Osteoblast (primary cell): ENCODE measurements at regions not wholly inside any gene's neighbourhood (a gene's known extent, or its start where the extent isn't known, plus 50 kb on each side); places are given as distances from the start of the nearest gene placed in this dataset.

Experiments
- DNase-seq: peaks from one replicate; pipeline ENCODE4 v3.0.0; 2011; ENCODE audit warnings: low spot score, mixed read lengths; ENCODE audit not compliant: insufficient read length; ENCODE audit errors: missing footprints
- H2AFZ ChIP-seq: 2 replicates; pipeline ENCODE4 v1.6.0; 2011; ENCODE audit warnings: mild to moderate bottlenecking, low read length
- H3K27ac ChIP-seq: 2 replicates; pipeline ENCODE4 v1.5.1; 2011; ENCODE audit warnings: mild to moderate bottlenecking, low read depth, low read length, moderate library complexity
- H3K27me3 ChIP-seq: 2 replicates; pipeline ENCODE4 v1.6.0; 2012; ENCODE audit warnings: mild to moderate bottlenecking, control low read depth, inconsistent platforms, low read length, moderate library complexity; ENCODE audit not compliant: insufficient read depth
- H3K36me3 ChIP-seq: 2 replicates; pipeline ENCODE4 v1.5.1; 2011; ENCODE audit warnings: mild to moderate bottlenecking, low read length, control low read depth, moderate library complexity; ENCODE audit not compliant: insufficient read depth
- H3K4me1 ChIP-seq: 2 replicates; pipeline ENCODE4 v1.5.1; 2011; ENCODE audit warnings: mild to moderate bottlenecking, low read length, control low read depth, moderate library complexity; ENCODE audit not compliant: insufficient read depth
- H3K4me2 ChIP-seq: 2 replicates; pipeline ENCODE4 v1.6.0; 2011; ENCODE audit warnings: mild to moderate bottlenecking, low read length; ENCODE audit not compliant: insufficient read depth
- H3K4me3 ChIP-seq: fragments of 200-600 bp; sonication (generic); 3 replicates; pipeline ENCODE4 v1.5.1; 2012; ENCODE audit warnings: mild to moderate bottlenecking, low read length, inconsistent platforms; ENCODE audit not compliant: insufficient read depth
- H3K79me2 ChIP-seq: 2 replicates; pipeline ENCODE4 v1.6.0; 2012; ENCODE audit warnings: mild to moderate bottlenecking, low read length, control low read depth, inconsistent platforms; ENCODE audit not compliant: insufficient read depth
- H3K9me3 ChIP-seq: 2 replicates; pipeline ENCODE4 v1.5.1; 2011; ENCODE audit warnings: low read depth, low read length, control low read depth
- H4K20me1 ChIP-seq: 2 replicates; pipeline ENCODE4 v1.6.0; 2012; ENCODE audit warnings: mild to moderate bottlenecking, low read length, control low read depth; ENCODE audit not compliant: insufficient read depth
- CTCF ChIP-seq: IDR thresholded peaks from 2 replicates; pipeline ENCODE4 v1.5.1; 2011; ENCODE audit warnings: mild to moderate bottlenecking, low read depth, low read length, moderate library complexity; ENCODE audit errors: extremely low read depth

GRCh38 chr10:109475711-109476421 is 447.4 kb downstream of the XPNPEP1 start:
- H3K4me2 ChIP-seq: no peak overlapping the region

GRCh38 chr10:109474812-109475211 is 448.5 kb downstream of the XPNPEP1 start:
- no peak for TF ChIP-seq CTCF
- Histone ChIP-seq H3K27me3 (no peaks in the 10 kb centered on the region), H4K20me1 (no peaks in the 10 kb centered on the region), H3K4me1 (no peaks in the 10 kb centered on the region), H3K79me2 (no peaks in the 10 kb centered on the region), H3K27ac (no peak overlapping the region), H3K4me2 (no peak overlapping the region), H3K36me3 (no peaks in the 10 kb centered on the region), H3K4me3 (no peak overlapping the region), H3K9me3 (no peaks in the 10 kb centered on the region), H2AFZ (no peak overlapping the region)
- no peak for DNase-seq

More at GRCh38 chr10:109475711-109476421, 447.4 kb downstream of the XPNPEP1 start:
- H2AFZ ChIP-seq: no peak overlapping the region
- H3K27me3 ChIP-seq: no peaks in the 10 kb centered on the region
- no peaks in the 10 kb centered on the region for H3K4me1 ChIP-seq
- H3K27ac ChIP-seq: no peak overlapping the region
- no peak for DNase-seq
- H3K9me3 ChIP-seq: no peaks in the 10 kb centered on the region
- TF ChIP-seq CTCF: no peak
- H3K36me3 ChIP-seq: no peaks in the 10 kb centered on the region
- no peaks in the 10 kb centered on the region for H4K20me1 ChIP-seq
- H3K79me2 ChIP-seq: no peaks in the 10 kb centered on the region
- no peak overlapping the region for H3K4me3 ChIP-seq

GRCh38 chr10:109474261-109474660 is 449.1 kb downstream of the XPNPEP1 start:
- no peak overlapping the region for H3K4me3 ChIP-seq
- no peaks in the 10 kb centered on the region for H3K27me3 ChIP-seq
- H3K36me3 ChIP-seq: no peaks in the 10 kb centered on the region
- no peaks in the 10 kb centered on the region for H3K9me3 ChIP-seq
- DNase-seq: no peak
- no peak overlapping the region for H3K4me2 ChIP-seq
- TF ChIP-seq CTCF: no peak
- H4K20me1 ChIP-seq: no peaks in the 10 kb centered on the region
- H2AFZ ChIP-seq: no peak overlapping the region
- H3K79me2 ChIP-seq: no peaks in the 10 kb centered on the region
- no peaks in the 10 kb centered on the region for H3K4me1 ChIP-seq
- no peak overlapping the region for H3K27ac ChIP-seq

- no peaks in the 10 kb centered on the region for H3K4me1 ChIP-seq
- H3K27ac ChIP-seq: no peak overlapping the region
- no peak overlapping the region for H3K4me3 ChIP-seq
- no peak overlapping the region for H3K4me2 ChIP-seq
- no peak for TF ChIP-seq CTCF
- no peaks in the 10 kb centered on the region for H3K27me3 ChIP-seq
- no peaks in the 10 kb centered on the region for H3K9me3 ChIP-seq
- no peaks in the 10 kb centered on the region for H3K79me2 ChIP-seq
- no peaks in the 10 kb centered on the region for H3K36me3 ChIP-seq
- no peak overlapping the region for H2AFZ ChIP-seq
- H4K20me1 ChIP-seq: no peaks in the 10 kb centered on the region
- no peak for DNase-seq
Measured at GRCh38 chr10:109467551-109467950, 455.8 kb downstream of the XPNPEP1 start.
